Lung (tissue), 11 donors: ENCODE measurements at regions not wholly inside any gene's neighbourhood (a gene's known extent, or its start where the extent isn't known, plus 50 kb on each side); places are given as distances from the start of the nearest gene placed in this dataset.
A peak's percentile ranks its signal among the peaks of the same experiment; 100 is the strongest.

ENCODE experiments used
- ATAC-seq: fragments of 200-7000 bp; cut with Tn5 transposase; one replicate; pipeline ENCODE4 v1.9.1; 2020; ENCODE audit warnings: moderate number of reproducible peaks; ENCODE audit not compliant: insufficient read depth, low FRiP score
- DNase-seq, 3 donors: peaks; one replicate each; pipeline ENCODE4 v3.0.0-alpha.2; 2013 to 2017
- H3K27ac ChIP-seq, 2 donors: one replicate each; pipeline ENCODE4 v1.5.1; 2013; ENCODE audit warnings: mild to moderate bottlenecking in 2 of 2, moderate library complexity in 2 of 2, control low read depth in 1 of 2, inconsistent platforms in 1 of 2, low read depth in 1 of 2, low read length in 1 of 2
- H3K27me3 ChIP-seq, 3 donors: one replicate each; pipeline ENCODE4 v1.5.1; 2013; ENCODE audit warnings: low read length in 2 of 3; ENCODE audit not compliant: control insufficient read depth in 3 of 3, insufficient read depth in 3 of 3
- H3K36me3 ChIP-seq, 4 donors: one replicate each; pipeline ENCODE4 v1.5.1; 2013; ENCODE audit warnings: low read length in 4 of 4, mild to moderate bottlenecking in 1 of 4, moderate library complexity in 1 of 4; ENCODE audit not compliant: control insufficient read depth in 4 of 4, insufficient read depth in 4 of 4
- H3K4me1 ChIP-seq, 5 donors: one replicate each; pipeline ENCODE4 v1.5.1; 2013; ENCODE audit warnings: low read length in 5 of 5, mild to moderate bottlenecking in 2 of 5, moderate library complexity in 1 of 5; ENCODE audit not compliant: control insufficient read depth in 5 of 5, insufficient read depth in 5 of 5
- H3K4me3 ChIP-seq: one replicate; pipeline ENCODE4 v1.5.1; 2013; ENCODE audit warnings: mild to moderate bottlenecking, control low read depth, moderate library complexity
- H3K9ac ChIP-seq, 2 donors: one replicate each; pipeline ENCODE4 v1.5.1; 2013; ENCODE audit warnings: low read length in 2 of 2, control low read depth in 1 of 2; ENCODE audit not compliant: insufficient read depth in 1 of 2
- H3K9me3 ChIP-seq, 4 donors: one replicate each; pipeline ENCODE4 v1.5.1; 2013; ENCODE audit warnings: low read length in 3 of 4, mild to moderate bottlenecking in 1 of 4, moderate library complexity in 1 of 4; ENCODE audit not compliant: control insufficient read depth in 4 of 4, insufficient read depth in 3 of 4
- WGBS, 2 donors: extraction: QIAGEN DNeasy Blood & Tissue Kit; methylation state at CpG; one replicate each; pipeline ENCODE4 v1.1.7; 2013; 5-methylcytosine and 5-hydroxymethylcytosine counted together
- TF ChIP-seq, protein P1 (sequence below): IDR thresholded peaks from 2 replicates; pipeline ENCODE4 v1.5.1; 2012; ENCODE audit warnings: mild to moderate bottlenecking; ENCODE audit errors: control extremely low read depth, extremely low read depth
- donor health status: control.
- donor health status: control.
- donor health status: Bipolar disorder and iron deficiency.
- donor health status: healthy.
- donor health status: DM: yes; HTN: yes; CAD: no.

DNA sequence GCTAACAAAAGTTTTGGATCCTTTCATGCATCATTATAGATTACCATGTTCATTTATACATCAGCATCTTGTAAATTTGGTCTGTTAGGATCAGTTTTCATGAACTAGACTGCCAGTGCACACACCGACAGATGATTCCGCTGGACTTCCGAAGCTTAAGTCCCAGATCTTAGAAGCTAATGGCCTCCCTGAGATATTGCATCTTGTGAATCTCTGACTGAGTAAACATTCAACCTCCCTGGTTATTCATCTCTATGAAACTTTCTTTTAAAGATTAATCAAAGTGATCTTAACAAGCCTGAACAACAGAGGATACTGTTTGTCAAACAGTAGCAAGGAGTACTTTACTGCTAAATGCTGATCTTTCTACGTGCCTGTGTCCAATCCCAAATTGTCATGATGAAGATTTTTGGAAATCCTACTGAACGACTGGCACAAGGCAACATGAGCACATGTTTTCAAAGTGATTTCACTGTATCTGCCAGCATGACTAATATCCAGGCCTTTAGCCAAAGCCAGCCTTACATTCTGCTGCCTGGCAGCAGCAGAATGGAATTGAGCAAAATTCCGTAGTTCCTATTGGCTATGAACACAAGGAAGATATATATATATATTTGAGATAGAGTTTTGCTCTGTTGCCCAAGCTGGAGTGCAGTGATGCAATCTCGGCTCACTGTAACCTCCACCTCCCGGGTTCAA is 91.3 kb upstream of the ANK3 start:
- TF ChIP-seq, protein P1, sequence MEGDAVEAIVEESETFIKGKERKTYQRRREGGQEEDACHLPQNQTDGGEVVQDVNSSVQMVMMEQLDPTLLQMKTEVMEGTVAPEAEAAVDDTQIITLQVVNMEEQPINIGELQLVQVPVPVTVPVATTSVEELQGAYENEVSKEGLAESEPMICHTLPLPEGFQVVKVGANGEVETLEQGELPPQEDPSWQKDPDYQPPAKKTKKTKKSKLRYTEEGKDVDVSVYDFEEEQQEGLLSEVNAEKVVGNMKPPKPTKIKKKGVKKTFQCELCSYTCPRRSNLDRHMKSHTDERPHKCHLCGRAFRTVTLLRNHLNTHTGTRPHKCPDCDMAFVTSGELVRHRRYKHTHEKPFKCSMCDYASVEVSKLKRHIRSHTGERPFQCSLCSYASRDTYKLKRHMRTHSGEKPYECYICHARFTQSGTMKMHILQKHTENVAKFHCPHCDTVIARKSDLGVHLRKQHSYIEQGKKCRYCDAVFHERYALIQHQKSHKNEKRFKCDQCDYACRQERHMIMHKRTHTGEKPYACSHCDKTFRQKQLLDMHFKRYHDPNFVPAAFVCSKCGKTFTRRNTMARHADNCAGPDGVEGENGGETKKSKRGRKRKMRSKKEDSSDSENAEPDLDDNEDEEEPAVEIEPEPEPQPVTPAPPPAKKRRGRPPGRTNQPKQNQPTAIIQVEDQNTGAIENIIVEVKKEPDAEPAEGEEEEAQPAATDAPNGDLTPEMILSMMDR, result no peak
- no peaks in the 10 kb centered on the region for H3K27me3 ChIP-seq
- 75 to 83% methylated on average over 8 of the region's 8 CpGs for WGBS, 2 donors
- no peak overlapping the region for H3K9ac ChIP-seq
- DNase-seq, result peak in 2 of 3 donors; percentile 11 to 27
- peak overlapping the region in 1 of 2 donors; percentile 21 for H3K27ac ChIP-seq
- H3K9me3 ChIP-seq, result no peaks in the 10 kb centered on the region
- H3K4me1 ChIP-seq, result no peaks in the 10 kb centered on the region
- H3K36me3 ChIP-seq, result no peaks in the 10 kb centered on the region
- ATAC-seq, result no peak
- H3K4me3 ChIP-seq, result no peak overlapping the region

DNA sequence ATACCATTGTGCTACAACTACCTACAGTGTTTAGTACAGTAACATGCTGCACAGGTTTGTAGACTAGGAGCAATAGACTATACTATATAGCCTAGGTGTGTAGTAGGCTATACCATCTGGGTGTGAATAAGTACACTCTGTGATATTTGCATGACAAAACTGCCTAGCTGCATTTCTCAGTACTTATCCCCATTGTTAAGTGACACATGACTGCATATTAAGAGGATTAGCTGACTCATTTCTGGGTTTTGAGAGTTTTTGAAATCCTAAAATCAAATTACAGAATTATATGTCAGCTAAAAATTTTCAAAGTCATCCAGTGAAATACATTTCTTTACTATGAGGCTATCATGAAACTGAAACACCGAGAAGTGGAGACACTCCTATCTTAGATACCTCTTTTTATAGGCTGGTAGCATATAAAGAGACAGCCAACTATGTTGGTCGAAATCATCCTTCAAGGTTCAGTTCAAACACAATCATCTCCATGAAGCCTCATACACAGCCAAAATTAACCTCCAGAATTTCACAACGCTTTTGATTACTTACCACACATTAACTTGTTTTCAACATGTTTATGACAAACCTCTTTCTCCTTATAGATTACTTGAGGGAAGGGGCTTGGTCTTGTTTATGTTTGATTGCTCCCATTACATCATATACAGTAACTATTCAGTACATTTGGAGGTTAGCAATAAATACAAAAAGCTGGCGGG is 89.8 kb upstream of the ANK3 start:
- Histone ChIP-seq H3K27ac (no peak overlapping the region), H3K9me3 (no peaks in the 10 kb centered on the region), H3K4me3 (no peak overlapping the region), H3K9ac (no peak overlapping the region), H3K27me3 (no peaks in the 10 kb centered on the region), H3K4me1 (no peaks in the 10 kb centered on the region), H3K36me3 (no peaks in the 10 kb centered on the region)
- ATAC-seq (no peak), DNase-seq (no peak)
- WGBS, 2 donors, result 90 to 92% methylated on average over 4 of the region's 4 CpGs
- TF ChIP-seq, protein P1, result no peak

DNA sequence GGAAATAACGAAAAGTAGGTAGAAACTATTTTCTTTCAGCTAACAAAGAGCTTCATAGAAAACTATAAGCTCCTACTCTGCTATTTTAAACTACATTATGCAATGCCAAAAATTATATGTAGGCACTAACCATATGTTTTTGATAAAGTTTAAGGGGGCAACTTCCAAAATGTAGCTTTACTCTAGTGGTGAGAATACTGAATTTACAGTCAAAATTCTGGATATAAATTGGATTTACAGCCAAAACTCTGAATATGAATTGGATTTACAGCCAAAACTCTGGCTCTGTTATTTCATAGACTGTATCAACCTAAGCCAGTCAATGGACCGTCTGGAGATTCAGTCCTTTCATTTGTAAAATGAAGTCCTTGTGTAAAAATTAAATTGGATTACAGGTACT is 86.8 kb upstream of the ANK3 start:
- Histone ChIP-seq H3K9ac (no peak overlapping the region), H3K36me3 (no peaks in the 10 kb centered on the region), H3K9me3 (no peaks in the 10 kb centered on the region), H3K4me3 (no peak overlapping the region), H3K27me3 (no peaks in the 10 kb centered on the region), H3K27ac (no peak overlapping the region), H3K4me1 (no peaks in the 10 kb centered on the region)
- no peak for ATAC-seq
- TF ChIP-seq, protein P1, result no peak
- no peak for DNase-seq
- 97 to 98% methylated on average over 2 of the region's 2 CpGs for WGBS, 2 donors
